IMR-90 (cell line): ENCODE measurements at regions not wholly inside any gene's neighbourhood (a gene's known extent, or its start where the extent isn't known, plus 50 kb on each side); places are given as distances from the start of the nearest gene placed in this dataset.

Source experiments
- ATAC-seq: fragments of 200-7000 bp; cut with Tn5 transposase; 2 replicates; pipeline ENCODE4 v1.9.1; 2020; ENCODE audit warnings: low read depth, mild to moderate bottlenecking, moderate library complexity
- BruUV-seq: library from RNA; stranded (reverse); fragments of 400-500 nt; replicated peaks from 2 replicates; lab custom pipeline; 2021; lab: Mats Ljungman, UMichigan
- CTCF ChIA-PET: fragments of 300-600 bp; formaldehyde crosslinking; extraction: SDS; loops from one replicate; lab custom pipeline; 2021; ENCODE audit warnings: antibody characterized with exemption; lab: Yijun Ruan, JAX
- POLR2A ChIA-PET: fragments of 300-600 bp; sonication (Branson Sonifier 250); formaldehyde crosslinking; loops from one replicate; lab custom pipeline; 2022; ENCODE audit warnings: antibody characterized with exemption; ENCODE audit not compliant: unreplicated experiment; lab: Charles Lee
- DNase-seq: peaks from one replicate; pipeline ENCODE4 v3.0.0; 2013
- H2AFZ ChIP-seq: replicated peaks from 2 replicates; pipeline ENCODE3; 2013; ENCODE audit warnings: low read length, mild to moderate bottlenecking; ENCODE audit not compliant: poor library complexity
- H2AK5ac ChIP-seq: 2 replicates; pipeline ENCODE4 v1.6.1; 2013; ENCODE audit warnings: low read depth, low read length, inconsistent platforms
- H2AK9ac ChIP-seq: replicated peaks from 2 replicates; pipeline ENCODE3; 2013; ENCODE audit warnings: mild to moderate bottlenecking, low read depth, low read length, moderate library complexity; ENCODE audit not compliant: poor library complexity
- H2BK120ac ChIP-seq: 2 replicates; pipeline ENCODE4 v1.6.1; 2013; ENCODE audit warnings: low read depth, low read length, inconsistent platforms
- H2BK15ac ChIP-seq: 3 replicates; pipeline ENCODE4 v1.6.1; 2013; ENCODE audit warnings: low read depth, low read length, inconsistent platforms
- H2BK20ac ChIP-seq: 2 replicates; pipeline ENCODE4 v1.6.1; 2013; ENCODE audit warnings: low read depth, mild to moderate bottlenecking, inconsistent platforms, low read length, moderate library complexity
- H2BK5ac ChIP-seq: 2 replicates; pipeline ENCODE4 v1.6.1; 2013; ENCODE audit warnings: mild to moderate bottlenecking, low read depth, low read length, inconsistent platforms; ENCODE audit not compliant: poor library complexity, severe bottlenecking
- H3K14ac ChIP-seq: replicated peaks from 2 replicates; pipeline ENCODE4 v1.6.1; 2013; ENCODE audit warnings: low read depth, low read length, inconsistent platforms
- H3K18ac ChIP-seq: 2 replicates; pipeline ENCODE4 v1.6.1; 2013; ENCODE audit warnings: low read depth, low read length, control low read depth
- H3K23ac ChIP-seq: 2 replicates; pipeline ENCODE4 v1.6.1; 2013; ENCODE audit warnings: low read depth, low read length, inconsistent platforms
- H3K27ac ChIP-seq: 2 replicates; pipeline ENCODE4 v1.5.1; 2013; ENCODE audit warnings: mild to moderate bottlenecking, control low read depth, low read length; ENCODE audit not compliant: insufficient read depth
- H3K27me3 ChIP-seq: 2 replicates; pipeline ENCODE4 v1.6.1; 2013; ENCODE audit warnings: low read length; ENCODE audit not compliant: control insufficient read depth, insufficient read depth
- H3K36me3 ChIP-seq: 2 replicates; pipeline ENCODE4 v1.6.1; 2013; ENCODE audit warnings: low read length, mixed read lengths; ENCODE audit not compliant: control insufficient read depth, insufficient read depth
- H3K4ac ChIP-seq: 2 replicates; pipeline ENCODE4 v1.6.1; 2013; ENCODE audit warnings: low read depth, low read length, inconsistent platforms
- H3K4me1 ChIP-seq: 2 replicates; pipeline ENCODE4 v1.6.1; 2013; ENCODE audit warnings: low read length, mixed read lengths; ENCODE audit not compliant: control insufficient read depth, insufficient read depth
- H3K4me2 ChIP-seq: 2 replicates; pipeline ENCODE4 v1.6.1; 2013; ENCODE audit warnings: low read depth, mild to moderate bottlenecking, control low read depth, low read length, moderate library complexity
- H3K4me3 ChIP-seq: 2 replicates; pipeline ENCODE4 v1.5.1; 2013; ENCODE audit warnings: low read depth, mild to moderate bottlenecking, control low read depth, low read length, moderate library complexity; ENCODE audit not compliant: insufficient read depth
- H3K56ac ChIP-seq: 2 replicates; pipeline ENCODE4 v1.6.1; 2013; ENCODE audit warnings: low read length, inconsistent platforms; ENCODE audit not compliant: insufficient read depth; ENCODE audit errors: extremely low read depth
- H3K79me1 ChIP-seq, 2 experiments: 2 replicates each; pipeline ENCODE4 v1.6.1; 2013; ENCODE audit warnings: low read length in 2 of 2, inconsistent platforms in 1 of 2, low read depth in 1 of 2
- H3K9ac ChIP-seq: 2 replicates; pipeline ENCODE4 v1.6.1; 2013; ENCODE audit warnings: low read depth, low read length, control low read depth
- H3K9me1 ChIP-seq: 2 replicates; pipeline ENCODE4 v1.6.1; 2013; ENCODE audit warnings: low read length, inconsistent platforms; ENCODE audit not compliant: insufficient read depth
- H3K9me3 ChIP-seq: 2 replicates; pipeline ENCODE4 v1.6.1; 2013; ENCODE audit warnings: low read length; ENCODE audit not compliant: control insufficient read depth, insufficient read depth
- H4K20me1 ChIP-seq: 2 replicates; pipeline ENCODE4 v1.6.1; 2013; ENCODE audit warnings: low read length, inconsistent platforms; ENCODE audit not compliant: insufficient read depth
- H4K5ac ChIP-seq: 2 replicates; pipeline ENCODE4 v1.6.1; 2013; ENCODE audit warnings: mild to moderate bottlenecking, low read depth, low read length, control low read depth
- H4K8ac ChIP-seq, 2 experiments: 2 replicates each; pipeline ENCODE4 v1.6.1; 2013; ENCODE audit warnings: low read depth in 2 of 2, low read length in 2 of 2, control low read depth in 1 of 2, inconsistent platforms in 1 of 2
- H4K91ac ChIP-seq: 2 replicates; pipeline ENCODE4 v1.6.1; 2013; ENCODE audit warnings: low read depth, low read length, inconsistent platforms; ENCODE audit not compliant: insufficient read depth
- BHLHE40 ChIP-seq: fragments of 150-350 bp; IDR thresholded peaks from 2 replicates; pipeline ENCODE4 v1.6.1; 2016; ENCODE audit warnings: mild to moderate bottlenecking, low read depth, low read length
- CEBPB ChIP-seq: IDR thresholded peaks from 2 replicates; pipeline ENCODE4 v1.6.1; 2012; ENCODE audit warnings: low read depth, low read length, improper control_type of control experiment
- CHD1 ChIP-seq: IDR thresholded peaks from 2 replicates; pipeline ENCODE4 v1.6.1; 2012; ENCODE audit warnings: low read depth, low read length, improper control_type of control experiment
- CTCF ChIP-seq: conservative IDR thresholded peaks from 2 replicates; pipeline ENCODE4 v1.5.1; 2012; ENCODE audit warnings: mild to moderate bottlenecking, low read depth, low read length, improper control_type of control experiment
- ELK1 ChIP-seq: fragments of 150-350 bp; IDR thresholded peaks from 2 replicates; pipeline ENCODE4 v1.6.1; 2016; ENCODE audit warnings: low read depth, mild to moderate bottlenecking, low read length, moderate library complexity, borderline replicate concordance
- FOS ChIP-seq: fragments of 150-350 bp; IDR thresholded peaks from 2 replicates; pipeline ENCODE4 v1.6.1; 2016; ENCODE audit warnings: low read depth, low read length
- MAFK ChIP-seq: IDR thresholded peaks from 2 replicates; pipeline ENCODE4 v1.6.1; 2012; ENCODE audit warnings: low read depth, low read length, improper control_type of control experiment
- MAZ ChIP-seq: IDR thresholded peaks from 2 replicates; pipeline ENCODE4 v1.6.1; 2012; ENCODE audit warnings: low read depth, mild to moderate bottlenecking, low read length, improper control_type of control experiment, moderate library complexity, borderline replicate concordance
- MXI1 ChIP-seq: IDR thresholded peaks from 2 replicates; pipeline ENCODE4 v1.6.1; 2012; ENCODE audit warnings: low read depth, mild to moderate bottlenecking, low read length, moderate library complexity, borderline replicate concordance
- NFE2L2 ChIP-seq: fragments of 150-350 bp; IDR thresholded peaks from 2 replicates; pipeline ENCODE4 v1.6.1; 2016; ENCODE audit warnings: low read depth, mild to moderate bottlenecking, low read length
- POLR2A ChIP-seq: IDR thresholded peaks from 2 replicates; pipeline ENCODE4 v1.6.1; 2012; ENCODE audit warnings: mild to moderate bottlenecking, low read depth, low read length
- RAD21 ChIP-seq: IDR thresholded peaks from 2 replicates; pipeline ENCODE4 v1.6.1; 2012; ENCODE audit warnings: low read length, improper control_type of control experiment
- RCOR1 ChIP-seq: IDR thresholded peaks from 2 replicates; pipeline ENCODE4 v1.6.1; 2012; ENCODE audit warnings: mild to moderate bottlenecking, low read length, improper control_type of control experiment; ENCODE audit not compliant: insufficient replicate concordance
- RFX5 ChIP-seq: IDR thresholded peaks from 2 replicates; pipeline ENCODE4 v1.8.0; 2012; ENCODE audit warnings: low read depth, mild to moderate bottlenecking, low read length, moderate library complexity
- SMC3 ChIP-seq: fragments of 150-350 bp; IDR thresholded peaks from 2 replicates; pipeline ENCODE4 v1.6.1; 2016; ENCODE audit warnings: low read depth, mild to moderate bottlenecking, antibody characterized with exemption, low read length, moderate library complexity
- USF2 ChIP-seq: fragments of 150-350 bp; IDR thresholded peaks from 2 replicates; pipeline ENCODE4 v1.6.1; 2017; ENCODE audit warnings: mild to moderate bottlenecking, antibody characterized with exemption, low read length, low read depth
- WGBS, 2 experiments: methylation state at CpG; one replicate each; pipeline versions ENCODE4 v1.1.5 to v1.1.7; 2013; ENCODE audit warnings: missing lambda C conversion rate in 2 of 2; ENCODE audit not compliant: insufficient read length in 1 of 2; ENCODE audit errors: extremely low coverage in 2 of 2; 5-methylcytosine and 5-hydroxymethylcytosine counted together
- dilution Hi-C: fragments of 300-500 bp; cut with HindIII; formaldehyde crosslinking; loops from one replicate; pipeline ENCODE4 v1.14.3; 2018; ENCODE audit warnings: low sequenced_read_pairs; ENCODE audit not compliant: unreplicated experiment
- in situ Hi-C: fragments of 300-500 bp; cut with MboI; formaldehyde crosslinking; loops from 3 replicates; pipeline ENCODE4 v1.14.3; 2019; ENCODE audit warnings: low sequenced_read_pairs, inconsistent platforms, mixed read lengths
- intact Hi-C: fragments of 100-400 bp; cut with micrococcal nuclease; formaldehyde crosslinking; loops from 2 replicates; pipeline ENCODE4 v1.10.0; 2022

GRCh38 chr12:89059056-89059455 is 293.2 kb downstream of the DUSP6 start:
- Histone ChIP-seq H3K9me3 (no peaks in the 10 kb centered on the region), H2BK15ac (no peak overlapping the region), H3K36me3 (no peaks in the 10 kb centered on the region), H4K5ac (no peak overlapping the region), H2BK120ac (no peak overlapping the region), H3K27ac (no peak overlapping the region), H3K9ac (no peak overlapping the region), H3K4ac (no peak overlapping the region), H2AK5ac (no peak overlapping the region), H3K18ac (no peak overlapping the region), H3K4me2 (no peak overlapping the region), H2BK5ac (no peak overlapping the region), H3K27me3 (no peaks in the 10 kb centered on the region), H2BK20ac (no peak overlapping the region), H2AK9ac (no peak overlapping the region), H3K4me1 (no peaks in the 10 kb centered on the region), H3K4me3 (no peak overlapping the region), H2AFZ (no peak overlapping the region), H3K56ac (no peak overlapping the region), H4K20me1 (no peaks in the 10 kb centered on the region), H3K9me1 (no peaks in the 10 kb centered on the region), H3K14ac (no peak overlapping the region), H3K23ac (no peak overlapping the region), H4K8ac (no peak overlapping the region), H4K91ac (no peak overlapping the region), H3K79me1 (no peaks in the 10 kb centered on the region)
- no CpG with 5 or more reads among the region's 3 CpGs for WGBS, 2 experiments
- ChIA-PET CTCF (no interaction called here), POLR2A (no interaction called here)
- DNase-seq (no peak), ATAC-seq (no peak)
- TF ChIP-seq USF2 (no peak), MAFK (no peak), CTCF (no peak), SMC3 (no peak), RFX5 (no peak), RAD21 (no peak), CEBPB (no peak), RCOR1 (no peak), CHD1 (no peak), FOS (no peak), MXI1 (no peak), ELK1 (no peak), NFE2L2 (no peak), MAZ (no peak), BHLHE40 (no peak), POLR2A (no peak)
- dilution Hi-C loops (no loop called here), in situ Hi-C loops (loop anchor here (5.0 to 10.0 kb wide), 2 partner anchors 283 to 396 kb away; no protein-coding TSS in a partner anchor), intact Hi-C loops (loop anchor here (10.0 kb wide), 1 partner anchor 466 kb away; the partner anchor contains the start of genes GALNT4 and POC1B)
- no TSS peak for BruUV-seq
